ENCODE measurements at regions not wholly inside any gene's neighbourhood (a gene's known extent, or its start where the extent isn't known, plus 50 kb on each side); places are given as distances from the start of the nearest gene placed in this dataset.
"Not testable (repeated sequence)": the region's sequence is repeated elsewhere in the genome, so short reads cannot be mapped to it uniquely, and the experiment has no call there.

DNA sequence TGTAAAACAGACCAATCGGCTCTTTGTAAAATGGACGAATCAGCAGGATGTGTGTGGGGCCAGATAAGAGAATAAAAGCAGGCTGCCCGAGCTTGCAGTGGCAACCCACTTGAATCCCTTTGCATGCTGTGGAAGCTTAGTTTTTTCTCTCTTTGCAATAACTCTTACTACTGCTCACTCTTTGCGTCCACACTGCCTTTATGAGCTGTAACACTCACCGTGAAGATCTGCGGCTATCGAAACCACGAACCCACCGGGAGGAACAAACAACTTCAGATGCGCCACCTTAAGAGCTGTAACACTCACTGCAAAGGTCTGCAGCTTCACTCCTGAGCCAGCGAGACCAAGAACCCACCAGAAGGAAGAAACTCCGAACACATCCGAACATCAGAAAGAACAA lies 722.7 kb downstream of the DIAPH3 start:
- not testable (repeated sequence) for DNase-seq

- DNase-seq: no peak
These were observed 722.0 kb downstream of the DIAPH3 start for GRCh38 chr13:59441596-59442280.

- DNase-seq: no peak
These were observed 721.3 kb downstream of the DIAPH3 start for GRCh38 chr13:59442461-59442860.

- no peak for DNase-seq
These were observed 720.7 kb downstream of the DIAPH3 start for GRCh38 chr13:59442944-59443486.

DNA sequence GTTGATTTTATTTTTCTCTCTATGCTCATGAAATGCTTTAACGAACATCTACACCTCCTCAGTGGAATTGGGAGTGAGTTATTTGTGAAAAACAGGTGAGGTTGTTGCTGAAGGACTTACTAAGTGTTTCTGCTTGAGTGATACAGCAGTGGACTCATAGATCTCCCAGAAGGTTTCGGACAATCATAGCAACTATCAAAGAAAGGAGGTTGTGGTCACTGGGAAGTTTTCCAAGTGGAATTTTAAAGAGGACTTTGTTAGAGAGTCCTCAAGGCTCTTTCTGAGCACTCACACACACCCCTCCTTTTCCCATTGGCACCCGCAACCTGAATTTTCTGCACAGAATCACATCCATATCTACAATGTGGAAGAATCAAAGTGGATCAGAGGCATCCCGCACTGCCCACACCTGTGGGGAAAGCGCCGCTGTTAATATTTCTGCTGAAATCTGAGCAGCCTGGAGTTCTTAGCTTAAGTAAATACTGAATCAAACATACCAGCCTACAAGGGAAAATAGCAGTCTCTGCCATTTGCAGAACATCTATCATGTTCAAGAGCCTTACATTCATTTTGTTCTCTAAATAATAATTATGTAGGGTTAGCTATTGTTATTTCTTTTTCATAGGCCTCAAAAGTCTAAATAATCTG lies 719.4 kb downstream of the DIAPH3 start:
- peak in 1 of 2 experiments; percentile 15 for DNase-seq

- no peak for DNase-seq
These were observed 717.9 kb downstream of the DIAPH3 start for GRCh38 chr13:59445812-59446211.

- DNase-seq: no peak
These were observed 717.3 kb downstream of the DIAPH3 start for GRCh38 chr13:59446391-59446790.

DNA sequence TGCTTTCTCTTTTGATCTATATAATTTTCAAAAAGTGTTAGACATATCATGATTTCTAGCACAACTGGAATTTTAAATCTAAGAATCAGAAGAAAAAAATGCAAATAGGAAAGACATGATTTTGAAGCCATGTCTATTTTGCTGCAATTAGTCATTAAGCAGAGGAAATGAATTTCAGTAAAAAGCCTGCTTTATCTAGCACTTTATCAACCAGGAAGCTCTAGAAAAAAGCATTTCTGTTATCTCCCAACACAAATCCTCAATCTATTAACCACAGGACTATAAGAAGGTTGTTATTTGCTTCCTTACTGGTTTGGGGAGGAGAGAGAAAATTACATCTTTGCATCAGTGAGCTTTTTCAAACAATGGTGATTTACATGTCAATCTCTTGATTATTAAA lies 716.7 kb downstream of the DIAPH3 start:
- no peak for DNase-seq

DNA sequence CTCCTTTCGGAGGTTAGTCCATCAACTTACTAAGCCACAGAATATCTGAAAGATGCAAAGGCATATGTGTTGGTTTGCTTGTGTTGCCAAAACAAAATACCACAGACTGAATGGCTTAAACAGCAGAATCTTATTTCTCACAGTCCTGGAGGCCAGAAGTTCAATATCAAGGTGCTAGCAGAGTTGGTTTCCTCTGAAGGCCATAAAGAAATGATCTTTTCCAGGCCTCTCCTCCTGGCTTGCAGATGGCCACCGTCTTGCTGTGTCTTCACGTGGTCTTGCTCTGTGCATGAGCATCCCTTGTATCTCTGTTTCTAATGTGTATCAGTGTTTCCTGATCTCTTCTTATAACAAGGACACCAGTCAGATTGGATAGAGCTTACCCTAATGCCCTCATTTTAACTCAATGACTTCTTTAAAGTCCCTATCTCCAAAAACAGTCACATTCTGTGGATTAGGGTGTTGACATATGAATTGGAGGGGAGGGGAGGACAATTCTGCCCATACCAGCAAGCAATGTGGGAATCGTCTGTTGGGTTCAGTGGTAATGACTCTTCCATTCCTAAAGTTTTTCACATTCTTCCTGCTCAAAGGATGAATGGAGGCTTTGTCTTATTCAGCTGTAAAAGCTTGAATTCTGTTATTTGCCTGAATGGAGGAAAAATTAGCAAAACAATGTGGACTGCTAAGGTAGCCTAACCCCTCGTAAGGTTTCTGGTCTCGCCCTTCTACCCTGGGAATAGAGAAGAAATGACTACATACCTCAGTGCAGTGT lies 715.7 kb downstream of the DIAPH3 start:
- no peak for DNase-seq

DNA sequence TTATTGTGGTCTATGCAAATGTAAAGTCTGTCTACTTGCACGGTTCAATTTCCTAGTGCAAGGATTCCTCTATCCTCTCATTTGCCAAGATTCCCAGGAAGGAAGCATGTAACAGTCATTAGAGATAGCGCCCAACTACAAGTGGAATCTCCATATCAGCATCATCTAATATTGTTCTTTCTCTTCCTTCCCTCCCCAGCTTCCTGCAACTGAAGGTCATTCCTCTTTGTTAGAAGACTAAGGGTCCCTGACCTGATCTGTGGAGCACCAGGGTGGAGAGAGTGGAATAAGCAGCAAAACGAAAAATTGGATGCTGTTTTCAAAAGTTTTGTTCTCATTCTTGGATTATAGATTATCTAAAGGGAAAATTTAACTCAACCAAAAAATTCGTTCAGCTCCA lies 714.0 kb downstream of the DIAPH3 start:
- no peak for DNase-seq

DNA sequence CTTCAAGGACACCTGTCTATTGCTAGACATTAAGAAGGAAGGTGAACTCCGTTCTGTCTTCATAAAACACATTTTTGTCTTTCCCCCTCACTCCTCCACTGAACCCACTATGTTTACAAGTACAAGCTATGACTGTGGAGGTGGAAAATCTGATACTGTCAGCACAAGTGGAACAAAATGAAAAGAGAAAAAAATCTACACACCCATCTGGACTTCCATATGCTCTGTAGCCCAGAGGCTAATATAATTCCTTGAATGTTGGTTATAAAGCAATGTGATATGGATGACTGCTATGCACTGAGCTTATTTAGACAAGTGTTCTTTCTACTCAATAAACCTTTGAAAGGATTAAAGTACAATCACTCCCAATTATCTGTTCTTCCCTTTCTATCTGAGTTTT lies 713.5 kb downstream of the DIAPH3 start:
- DNase-seq: no peak

GRCh38 chr13:59451236-59451635 lies 712.5 kb downstream of the DIAPH3 start:
- DNase-seq: no peak

DNA sequence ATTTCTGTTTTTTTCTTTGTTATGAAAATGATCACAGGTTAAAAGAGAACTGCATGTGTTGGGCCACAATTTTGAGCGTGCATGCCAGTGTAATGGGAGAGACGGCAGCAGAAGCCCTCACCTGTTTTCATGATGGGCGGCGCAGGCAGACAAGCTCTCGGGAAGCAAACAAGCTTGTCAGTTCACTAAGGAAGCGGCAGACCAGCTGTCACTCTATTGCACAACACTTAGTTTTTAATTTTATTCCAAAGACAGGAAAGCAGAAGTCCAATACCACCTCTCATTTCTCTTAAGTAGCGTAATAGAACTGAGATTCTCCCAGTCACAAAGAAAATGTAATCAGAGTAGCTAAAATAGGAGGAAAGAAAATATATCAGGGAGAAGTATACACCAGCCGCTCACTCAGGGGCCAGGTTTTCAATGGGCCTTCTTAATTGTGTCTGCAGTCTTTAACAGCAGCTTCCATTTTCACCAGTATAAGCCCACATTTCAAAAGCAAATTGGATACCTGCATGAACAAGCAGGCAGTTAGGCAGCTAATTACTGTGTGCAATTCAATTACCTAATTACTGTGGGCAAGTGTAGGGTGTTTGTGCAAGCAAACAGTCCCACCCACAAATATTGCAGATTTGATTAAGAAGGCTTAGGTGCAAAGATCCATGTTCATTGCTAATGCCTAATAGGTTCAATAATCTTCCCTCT lies 711.4 kb downstream of the DIAPH3 start:
- no peak for DNase-seq

DNA sequence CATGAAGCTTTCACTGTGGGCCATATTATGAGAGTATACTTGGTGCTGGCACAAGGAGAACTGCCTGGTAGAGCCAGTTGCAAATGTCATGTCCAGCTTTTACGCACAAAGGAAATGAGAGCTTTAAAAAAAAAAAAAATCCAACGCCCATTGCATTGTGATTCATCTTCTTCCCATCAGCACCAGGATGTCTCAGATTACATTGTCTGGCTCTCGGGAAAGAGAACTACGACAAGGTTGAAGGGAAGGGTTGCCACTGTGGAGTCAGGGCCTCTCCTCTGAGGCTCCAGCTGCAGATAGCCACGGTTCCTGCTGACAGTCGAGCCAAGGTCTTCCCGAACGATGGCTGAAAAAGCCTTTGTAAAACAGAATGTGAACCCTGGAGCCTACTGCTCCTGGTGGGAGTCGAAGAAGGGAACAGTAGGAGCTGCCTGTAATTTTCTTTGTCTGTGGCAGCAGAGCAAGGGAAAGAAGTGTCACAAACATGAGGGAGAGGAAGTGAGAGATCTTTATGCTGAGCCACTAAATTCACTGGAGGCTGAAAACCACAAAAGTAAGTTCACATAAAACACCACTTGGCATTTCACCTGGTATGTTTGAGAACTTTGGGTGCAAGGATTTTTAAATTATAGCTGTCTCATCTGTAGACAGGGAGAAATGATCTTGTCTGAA lies 704.7 kb downstream of the DIAPH3 start:
- DNase-seq: no peak

GRCh38 chr13:59459972-59460371 lies 703.8 kb downstream of the DIAPH3 start:
- DNase-seq: peak in 1 of 2 experiments; percentile 6

GRCh38 chr13:59461411-59461810 lies 702.3 kb downstream of the DIAPH3 start:
- no peak for DNase-seq

- DNase-seq: no peak
These were observed 700.7 kb downstream of the DIAPH3 start for GRCh38 chr13:59463023-59463422.

- no peak for DNase-seq
These were observed 698.8 kb downstream of the DIAPH3 start for GRCh38 chr13:59464926-59465325.

DNA sequence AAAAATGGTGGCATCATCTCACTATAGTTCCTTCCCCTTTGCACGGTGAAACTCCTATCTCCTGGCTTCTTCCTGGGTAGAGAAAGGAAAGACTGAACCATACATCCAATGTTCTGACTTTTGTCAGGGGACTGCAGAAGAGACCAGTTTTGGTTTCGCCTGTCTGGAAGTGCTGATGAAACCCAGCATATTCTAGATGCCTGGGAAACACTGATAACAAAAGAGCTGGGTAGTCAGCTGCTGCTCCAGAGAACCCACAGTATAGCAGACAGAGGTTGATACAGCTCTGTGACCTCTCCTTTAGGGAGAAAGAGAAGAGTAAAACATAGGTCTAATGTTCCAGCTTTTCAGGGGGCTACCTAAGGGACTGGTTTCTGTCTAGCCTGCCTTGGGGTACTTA lies 695.3 kb downstream of the DIAPH3 start:
- DNase-seq: no peak

DNA sequence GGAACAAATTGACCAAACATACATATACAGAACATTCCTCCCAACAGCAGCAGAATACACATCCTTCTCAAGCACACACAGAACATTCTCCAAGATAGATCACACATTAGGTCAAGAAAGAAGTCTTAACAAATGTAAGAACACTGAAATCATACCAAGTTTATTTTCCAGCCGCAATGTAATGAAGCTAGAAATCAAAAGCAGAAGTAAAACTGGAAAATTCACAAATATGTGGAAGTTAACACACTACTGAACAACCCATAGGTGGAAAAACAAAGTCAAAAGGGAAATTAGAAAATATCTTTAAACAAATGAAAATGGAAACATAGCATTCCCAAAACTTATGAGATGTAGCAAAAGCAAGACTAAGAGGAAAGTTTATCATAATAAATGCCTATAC lies 692.6 kb downstream of the DIAPH3 start:
- DNase-seq: no peak

DNA sequence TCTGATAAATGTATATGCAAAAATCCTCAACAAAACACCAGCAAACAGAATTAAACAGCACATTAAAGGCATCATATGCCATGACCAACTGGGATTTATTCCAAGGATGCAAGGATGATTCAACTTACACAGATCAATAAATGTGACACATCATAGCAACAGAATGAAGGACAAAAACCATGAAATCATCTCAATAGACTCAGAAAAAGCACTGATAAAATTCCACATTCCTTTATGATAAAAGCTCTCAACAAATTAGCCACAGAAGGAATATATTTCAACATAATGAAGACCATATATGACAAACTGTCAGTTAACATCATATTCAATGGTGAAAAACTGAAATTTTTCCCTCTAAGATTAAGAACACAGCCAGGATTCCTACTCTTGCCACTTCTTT lies 691.6 kb downstream of the DIAPH3 start:
- DNase-seq: no peak

DNA sequence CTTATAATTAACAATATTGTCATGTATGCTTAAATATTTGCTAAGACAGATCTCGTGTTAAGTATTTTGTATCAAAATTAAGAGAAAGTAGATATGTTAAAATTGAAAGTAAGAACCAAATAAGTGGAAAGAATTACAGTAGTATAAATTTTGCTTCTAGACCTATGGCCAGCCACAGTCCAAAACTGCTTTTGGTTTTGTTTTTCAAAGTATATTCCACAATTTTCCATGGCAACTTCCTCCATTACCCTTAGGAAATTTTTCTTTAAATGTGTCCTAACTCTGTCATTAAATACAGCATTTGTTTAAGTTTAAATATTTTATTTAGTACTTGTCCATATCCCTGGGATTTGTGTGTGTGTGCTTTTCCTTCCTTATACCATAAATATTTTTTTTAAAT lies 689.0 kb downstream of the DIAPH3 start:
- no peak for DNase-seq

DNA sequence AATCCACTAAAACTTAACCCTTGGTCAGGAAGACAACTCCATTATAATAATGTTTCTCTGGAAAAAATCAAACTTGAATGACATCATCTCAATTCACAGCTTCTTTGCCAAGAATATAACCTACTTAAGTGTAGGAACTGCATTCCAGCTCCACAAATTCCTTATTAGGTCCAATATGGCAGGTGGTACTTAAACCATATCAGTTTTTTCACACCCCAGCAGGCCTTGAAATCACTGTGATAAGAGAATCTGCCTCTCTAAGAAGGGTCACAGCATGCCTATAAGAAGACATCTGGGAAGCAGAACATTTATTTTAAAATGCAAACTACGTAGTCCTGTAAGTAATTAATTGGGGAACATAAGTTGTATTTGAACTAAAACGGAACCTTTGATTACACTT lies 687.8 kb downstream of the DIAPH3 start:
- DNase-seq: no peak

Data from NCI-H526 (cell line).